DOHH2 (cell line): ENCODE measurements at regions not wholly inside any gene's neighbourhood (a gene's known extent, or its start where the extent isn't known, plus 50 kb on each side); places are given as distances from the start of the nearest gene placed in this dataset.

Source experiments
- EZH2phosphoT487 ChIP-seq: fragments of 200-600 bp; sonication (generic); IDR thresholded peaks from 2 replicates; pipeline ENCODE4 v1.6.1; 2017; ENCODE audit warnings: borderline replicate concordance, mild to moderate bottlenecking, antibody characterized with exemption, low read length, moderate library complexity, mixed read lengths
- TF ChIP-seq, protein P1 (sequence below): fragments of 200-600 bp; sonication (generic); IDR thresholded peaks from one replicate; pipeline ENCODE4 v1.5.1; 2014; ENCODE audit warnings: antibody characterized with exemption, mild to moderate bottlenecking, low read depth, low read length; ENCODE audit not compliant: poor library complexity, severe bottlenecking

DNA sequence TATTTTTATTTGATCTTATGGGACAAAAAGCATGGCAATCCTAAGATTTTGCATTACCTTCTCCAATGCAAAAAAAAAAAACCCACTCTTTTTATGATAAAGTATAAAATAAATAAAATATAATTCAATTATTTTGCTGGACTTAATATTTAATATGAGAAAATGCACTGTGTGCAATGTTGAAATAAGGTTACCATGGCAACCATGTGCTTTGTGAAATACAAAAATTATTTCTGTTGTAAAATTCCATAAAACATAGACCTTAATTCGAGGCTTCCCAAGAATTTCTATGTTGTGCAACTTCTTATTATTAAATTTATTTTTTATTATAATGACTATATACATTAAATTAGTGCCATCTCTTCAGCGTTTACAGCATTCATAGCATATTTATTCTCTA, 989.5 kb downstream of the MRPL39 start:
- TF ChIP-seq, protein P1, sequence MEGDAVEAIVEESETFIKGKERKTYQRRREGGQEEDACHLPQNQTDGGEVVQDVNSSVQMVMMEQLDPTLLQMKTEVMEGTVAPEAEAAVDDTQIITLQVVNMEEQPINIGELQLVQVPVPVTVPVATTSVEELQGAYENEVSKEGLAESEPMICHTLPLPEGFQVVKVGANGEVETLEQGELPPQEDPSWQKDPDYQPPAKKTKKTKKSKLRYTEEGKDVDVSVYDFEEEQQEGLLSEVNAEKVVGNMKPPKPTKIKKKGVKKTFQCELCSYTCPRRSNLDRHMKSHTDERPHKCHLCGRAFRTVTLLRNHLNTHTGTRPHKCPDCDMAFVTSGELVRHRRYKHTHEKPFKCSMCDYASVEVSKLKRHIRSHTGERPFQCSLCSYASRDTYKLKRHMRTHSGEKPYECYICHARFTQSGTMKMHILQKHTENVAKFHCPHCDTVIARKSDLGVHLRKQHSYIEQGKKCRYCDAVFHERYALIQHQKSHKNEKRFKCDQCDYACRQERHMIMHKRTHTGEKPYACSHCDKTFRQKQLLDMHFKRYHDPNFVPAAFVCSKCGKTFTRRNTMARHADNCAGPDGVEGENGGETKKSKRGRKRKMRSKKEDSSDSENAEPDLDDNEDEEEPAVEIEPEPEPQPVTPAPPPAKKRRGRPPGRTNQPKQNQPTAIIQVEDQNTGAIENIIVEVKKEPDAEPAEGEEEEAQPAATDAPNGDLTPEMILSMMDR = no peak
- TF ChIP-seq EZH2phosphoT487 = no peak
